HepG2 (cell line): ENCODE measurements at regions not wholly inside any gene's neighbourhood (a gene's known extent, or its start where the extent isn't known, plus 50 kb on each side); places are given as distances from the start of the nearest gene placed in this dataset.

ENCODE experiments used
- ATF2 ChIP-seq: sonication (generic); formaldehyde crosslinking; IDR thresholded peaks from 2 replicates; pipeline ENCODE4 v1.4.0; 2020; ENCODE audit warnings: missing genetic modification reagents
- KLF13 ChIP-seq: sonication (generic); formaldehyde crosslinking; IDR thresholded peaks from 2 replicates; pipeline ENCODE4 v1.4.0; 2020; ENCODE audit warnings: mild to moderate bottlenecking, missing genetic modification reagents
- KLF15 ChIP-seq: sonication (generic); formaldehyde crosslinking; IDR thresholded peaks from 2 replicates; pipeline ENCODE4 v1.8.1; 2023; ENCODE audit warnings: borderline replicate concordance, mild to moderate bottlenecking, inconsistent platforms, missing genetic modification reagents, mixed read lengths
- TCF12 ChIP-seq, 2 experiments: fragments of 450-650 bp in 1 of 2; sonication (generic) in 1 of 2; formaldehyde crosslinking in 1 of 2; IDR thresholded peaks; 2 replicates each; pipeline versions ENCODE4 v1.6.1 to v1.8.0; 2017 to 2022; ENCODE audit warnings: antibody characterized with exemption in 1 of 2, mild to moderate bottlenecking in 1 of 2, missing genetic modification reagents in 1 of 2, moderate library complexity in 1 of 2
- ZMYM3 ChIP-seq: sonication (generic); formaldehyde crosslinking; IDR thresholded peaks from 2 replicates; pipeline ENCODE4 v1.5.1; 2020; ENCODE audit warnings: mild to moderate bottlenecking, missing genetic modification reagents
- ZNF891 ChIP-seq: sonication (generic); formaldehyde crosslinking; IDR thresholded peaks from 2 replicates; pipeline ENCODE4 v1.5.0; 2020; ENCODE audit warnings: mild to moderate bottlenecking, missing genetic modification reagents

DNA sequence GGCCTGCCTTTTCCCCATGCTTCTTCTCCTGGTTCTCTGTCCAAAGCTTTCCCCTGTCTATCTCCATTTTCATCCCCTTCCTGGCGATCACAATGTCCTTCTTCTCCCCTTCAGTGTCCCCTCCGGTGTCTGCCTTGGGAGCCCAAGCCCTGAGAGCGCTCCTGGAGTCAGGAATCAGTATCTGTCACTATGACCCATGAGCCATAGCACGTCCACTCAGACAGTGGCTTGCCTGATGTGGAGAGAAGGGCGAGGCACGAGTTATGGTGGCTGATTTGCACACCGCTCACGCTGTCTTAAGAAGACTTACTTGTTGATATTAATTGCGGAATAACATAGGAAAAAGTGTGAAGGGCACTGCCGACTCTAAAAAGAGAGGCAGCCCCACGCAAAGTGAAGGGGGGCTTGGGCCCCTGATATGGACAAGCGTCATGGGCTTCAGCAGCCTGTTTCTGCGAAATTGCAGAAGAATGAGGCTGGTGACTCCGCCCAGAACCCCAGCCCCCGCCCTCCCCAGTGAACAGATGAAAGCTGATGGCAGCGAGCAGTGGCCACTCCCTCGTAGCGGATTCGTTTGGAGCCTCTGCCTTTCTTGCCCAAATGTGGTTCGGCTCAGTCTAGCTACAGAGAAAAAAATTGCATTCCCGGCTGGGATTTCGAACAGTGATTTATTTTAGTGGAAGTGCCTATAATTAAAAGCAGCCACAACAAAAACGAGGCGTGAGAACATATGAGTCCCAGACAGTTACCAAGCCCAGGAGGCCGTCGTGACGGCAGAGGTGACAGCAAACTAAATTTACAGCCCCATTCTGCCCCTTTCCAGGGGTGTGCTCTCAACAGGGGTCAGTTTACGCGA is 149.8 kb downstream of the ICE1 start:
- TF ChIP-seq ATF2, result no peak
- TF ChIP-seq KLF15 (CRISPR knock-in tag), result no peak
- no peak for TF ChIP-seq KLF13 (CRISPR knock-in tag)
- TF ChIP-seq TCF12 (IDR thresholded peaks at IDR 0.05), result no peak
- TF ChIP-seq TCF12 (CRISPR knock-in tag; IDR thresholded peaks at IDR 0.05), result no peak
- TF ChIP-seq ZNF891, result no peak
- no peak for TF ChIP-seq ZMYM3 (CRISPR knock-in tag)
